ENCODE measurements at regions not wholly inside any gene's neighbourhood (a gene's known extent, or its start where the extent isn't known, plus 50 kb on each side); places are given as distances from the start of the nearest gene placed in this dataset.

DNA sequence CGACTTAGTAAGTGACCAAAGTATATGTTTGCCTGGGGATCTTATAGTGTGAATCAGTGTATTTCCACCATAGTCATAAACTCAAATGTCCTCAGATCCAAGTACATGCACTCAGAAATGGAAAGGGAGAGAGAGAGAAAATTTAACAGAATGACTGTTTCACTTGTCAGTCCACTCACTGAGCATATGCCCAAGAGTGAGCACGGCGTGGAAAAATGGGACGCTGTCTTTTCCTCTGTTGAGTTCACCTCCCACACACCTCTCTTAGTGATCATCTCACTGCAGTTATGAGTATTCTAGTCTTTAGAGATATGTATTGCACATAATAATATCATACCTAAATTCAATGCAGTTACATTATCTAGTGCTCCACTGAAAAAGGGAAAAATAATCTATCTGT lies 156.8 kb upstream of the PRMT6 start:
- no peak for DNase-seq
- H3K27me3 Mint-ChIP-seq = peaks cover 0 to 5% of the 10 kb centered on the region in 2 donors
- no peaks in the 10 kb centered on the region for H3K9me3 Mint-ChIP-seq
- no peaks in the 10 kb centered on the region for H3K36me3 Mint-ChIP-seq
- H3K27ac Mint-ChIP-seq = no peak overlapping the region
- no peak for ATAC-seq (replicated peaks)
- H3K4me3 Mint-ChIP-seq = no peak overlapping the region
- no peaks in the 10 kb centered on the region for H3K4me1 Mint-ChIP-seq

DNA sequence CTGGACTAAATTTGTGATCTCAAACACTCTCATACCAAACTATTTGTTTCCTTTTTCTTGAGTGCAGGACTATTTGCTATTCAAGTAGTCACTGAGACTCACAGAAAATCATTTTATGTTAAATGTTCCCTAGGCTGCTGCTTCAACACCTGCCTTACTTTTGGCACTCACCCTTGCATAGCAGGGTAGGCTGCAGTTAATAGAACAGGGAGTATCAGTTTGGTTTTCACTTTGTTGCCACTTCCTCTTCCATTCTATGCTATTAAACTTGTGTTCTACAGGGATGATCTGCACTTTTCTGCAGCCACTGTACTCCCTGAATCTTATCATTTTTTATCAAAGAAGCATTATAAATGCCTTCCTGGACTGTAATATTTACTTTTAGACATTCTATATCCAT lies 148.7 kb upstream of the PRMT6 start:
- DNase-seq (no peak), ATAC-seq (replicated peaks) (peak; percentile 77 to 91)
- H3K4me3 Mint-ChIP-seq = no peak overlapping the region
- no peaks in the 10 kb centered on the region for H3K36me3 Mint-ChIP-seq
- no peaks in the 10 kb centered on the region for H3K4me1 Mint-ChIP-seq
- H3K27me3 Mint-ChIP-seq = no peaks in the 10 kb centered on the region
- H3K9me3 Mint-ChIP-seq = no peaks in the 10 kb centered on the region
- H3K27ac Mint-ChIP-seq = no peak overlapping the region

DNA sequence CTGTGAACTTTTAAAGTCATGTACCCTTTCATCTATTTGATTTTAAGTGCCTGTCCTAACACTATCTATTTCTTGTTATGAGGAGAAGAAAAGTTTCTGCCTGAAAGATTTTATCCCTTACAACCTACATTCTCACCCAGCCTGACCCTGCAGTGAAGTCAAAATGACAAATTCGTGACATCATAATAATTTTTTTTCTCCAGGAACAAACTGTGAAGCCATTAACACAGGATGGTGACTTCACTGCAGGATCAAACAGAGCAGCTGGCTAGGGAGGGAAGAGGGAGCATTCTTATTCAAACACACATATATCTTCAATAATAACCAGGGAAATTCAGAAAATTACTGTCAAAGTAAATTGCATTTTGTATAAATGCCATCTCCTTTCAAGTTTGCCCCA lies 147.8 kb upstream of the PRMT6 start:
- no peaks in the 10 kb centered on the region for H3K27me3 Mint-ChIP-seq
- H3K4me3 Mint-ChIP-seq = no peak overlapping the region
- ATAC-seq (replicated peaks) = no peak
- no peaks in the 10 kb centered on the region for H3K9me3 Mint-ChIP-seq
- no peak for DNase-seq
- no peaks in the 10 kb centered on the region for H3K4me1 Mint-ChIP-seq
- no peaks in the 10 kb centered on the region for H3K36me3 Mint-ChIP-seq
- no peak overlapping the region for H3K27ac Mint-ChIP-seq

DNA sequence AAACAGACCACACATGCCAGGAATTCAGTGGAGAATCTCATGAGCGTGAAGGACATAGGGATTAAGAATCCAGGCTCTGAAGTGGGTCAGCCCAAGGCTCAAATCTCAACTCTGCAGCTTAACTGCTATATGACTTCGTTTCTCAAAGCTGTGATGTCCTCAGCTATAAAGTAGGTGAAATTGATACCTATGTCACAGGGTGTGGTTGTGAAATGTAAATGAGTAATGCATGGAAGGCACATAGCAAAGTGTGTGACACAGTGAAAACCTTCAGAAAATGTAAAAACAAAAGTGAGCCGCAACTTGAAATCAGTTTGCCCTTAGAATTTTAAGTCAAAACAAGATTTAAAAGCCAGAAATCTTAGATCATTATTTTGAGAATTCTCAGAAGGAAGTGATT lies 145.7 kb upstream of the PRMT6 start:
- no peaks in the 10 kb centered on the region for H3K36me3 Mint-ChIP-seq
- DNase-seq (no peak), ATAC-seq (replicated peaks) (no peak)
- peaks cover 0 to 3% of the 10 kb centered on the region in 2 donors for H3K9me3 Mint-ChIP-seq
- H3K4me3 Mint-ChIP-seq = no peak overlapping the region
- H3K4me1 Mint-ChIP-seq = no peaks in the 10 kb centered on the region
- H3K27ac Mint-ChIP-seq = no peak overlapping the region
- no peaks in the 10 kb centered on the region for H3K27me3 Mint-ChIP-seq

DNA sequence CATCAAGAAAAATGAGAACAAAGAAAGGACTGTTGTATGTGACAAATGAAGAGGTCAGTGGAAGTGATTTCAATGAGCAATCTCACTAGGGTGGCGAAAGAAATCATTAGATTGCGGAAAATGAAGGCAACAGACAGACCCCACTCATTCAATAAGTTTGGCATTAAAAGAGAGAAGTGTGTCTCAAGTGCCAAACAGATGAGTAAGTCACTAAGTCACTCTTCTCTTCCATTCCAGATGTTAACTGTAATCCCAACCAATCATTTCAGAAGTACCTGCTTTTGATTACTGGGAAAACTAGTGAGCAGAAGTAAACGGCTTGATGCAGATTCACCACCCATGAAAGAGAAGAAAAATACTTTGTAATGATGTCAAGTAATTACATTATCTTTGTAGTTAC lies 144.3 kb upstream of the PRMT6 start:
- Mint-ChIP-seq H3K4me1 (no peaks in the 10 kb centered on the region), H3K36me3 (no peaks in the 10 kb centered on the region), H3K27ac (no peak overlapping the region), H3K4me3 (no peak overlapping the region), H3K27me3 (no peaks in the 10 kb centered on the region), H3K9me3 (peaks cover 0 to 3% of the 10 kb centered on the region in 2 donors)
- ATAC-seq (replicated peaks) (no peak), DNase-seq (no peak)

DNA sequence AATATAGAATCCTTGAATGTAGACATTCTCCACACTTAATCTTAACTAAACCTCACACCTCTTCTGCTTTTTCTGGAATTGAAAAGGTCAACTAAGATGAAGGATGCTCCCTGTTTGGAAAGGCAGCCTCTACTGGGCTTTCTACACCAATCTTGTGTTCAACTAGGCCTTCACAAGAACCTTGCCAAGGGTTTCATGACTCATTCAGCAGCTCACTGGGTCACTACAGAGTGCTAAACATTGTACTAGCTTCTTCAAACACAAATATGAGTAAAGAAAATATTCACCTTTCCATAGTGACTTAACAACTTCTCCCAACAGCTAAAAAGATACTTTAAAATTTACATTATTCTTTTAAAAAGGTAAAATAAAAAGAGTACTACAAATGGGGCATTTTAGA lies 135.3 kb upstream of the PRMT6 start:
- DNase-seq (no peak), ATAC-seq (replicated peaks) (no peak)
- Mint-ChIP-seq H3K4me1 (no peaks in the 10 kb centered on the region), H3K36me3 (no peaks in the 10 kb centered on the region), H3K4me3 (no peak overlapping the region), H3K9me3 (no peaks in the 10 kb centered on the region), H3K27me3 (no peaks in the 10 kb centered on the region), H3K27ac (no peak overlapping the region)

DNA sequence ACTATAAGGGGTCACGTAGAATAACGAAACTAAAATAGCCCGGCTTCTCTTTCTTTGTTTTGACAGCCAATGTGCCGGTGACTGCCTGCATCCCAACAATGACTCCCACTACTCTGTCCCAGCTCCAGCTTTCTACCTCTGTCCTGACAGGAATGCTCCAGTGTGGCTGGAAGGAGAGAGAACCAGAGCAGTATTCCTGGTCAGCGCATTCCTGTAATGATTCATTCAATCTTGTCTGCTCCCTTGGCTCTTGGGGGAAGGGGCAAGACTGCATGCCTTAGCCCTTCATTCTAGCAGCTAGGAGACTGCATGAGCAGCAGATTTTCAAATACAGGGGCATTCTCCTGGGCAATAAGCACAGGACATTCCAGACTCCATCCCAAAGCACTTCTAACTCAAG lies 132.1 kb upstream of the PRMT6 start:
- ATAC-seq (replicated peaks) = no peak
- H3K27me3 Mint-ChIP-seq = no peaks in the 10 kb centered on the region
- no peak overlapping the region for H3K4me3 Mint-ChIP-seq
- H3K27ac Mint-ChIP-seq = no peak overlapping the region
- H3K9me3 Mint-ChIP-seq = peaks cover 0 to 2% of the 10 kb centered on the region in 2 donors
- DNase-seq = no peak
- no peaks in the 10 kb centered on the region for H3K36me3 Mint-ChIP-seq
- H3K4me1 Mint-ChIP-seq = no peaks in the 10 kb centered on the region

DNA sequence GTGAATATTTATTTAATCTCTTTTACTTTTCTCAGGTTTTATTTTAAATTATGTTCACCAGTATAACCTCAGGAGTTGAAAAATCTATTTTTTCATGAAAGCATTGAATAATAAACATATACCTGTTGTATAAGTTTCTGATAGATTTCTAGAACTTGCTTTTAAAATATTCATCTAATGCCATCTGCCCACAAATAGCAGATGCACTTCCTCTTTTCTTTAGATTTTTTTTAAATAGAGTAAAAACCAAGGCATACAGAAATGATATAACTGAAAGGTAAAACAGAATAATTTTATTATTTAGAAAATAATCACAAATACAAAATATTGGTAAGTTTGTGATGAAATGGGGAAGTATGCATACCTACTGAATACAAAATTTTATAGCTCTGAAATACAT lies 130.7 kb upstream of the PRMT6 start:
- Mint-ChIP-seq H3K4me1 (no peaks in the 10 kb centered on the region), H3K27me3 (no peaks in the 10 kb centered on the region), H3K4me3 (no peak overlapping the region), H3K36me3 (no peaks in the 10 kb centered on the region), H3K9me3 (peaks cover 4% of the 10 kb centered on the region in 2 donors), H3K27ac (no peak overlapping the region)
- ATAC-seq (replicated peaks) = no peak
- no peak for DNase-seq

DNA sequence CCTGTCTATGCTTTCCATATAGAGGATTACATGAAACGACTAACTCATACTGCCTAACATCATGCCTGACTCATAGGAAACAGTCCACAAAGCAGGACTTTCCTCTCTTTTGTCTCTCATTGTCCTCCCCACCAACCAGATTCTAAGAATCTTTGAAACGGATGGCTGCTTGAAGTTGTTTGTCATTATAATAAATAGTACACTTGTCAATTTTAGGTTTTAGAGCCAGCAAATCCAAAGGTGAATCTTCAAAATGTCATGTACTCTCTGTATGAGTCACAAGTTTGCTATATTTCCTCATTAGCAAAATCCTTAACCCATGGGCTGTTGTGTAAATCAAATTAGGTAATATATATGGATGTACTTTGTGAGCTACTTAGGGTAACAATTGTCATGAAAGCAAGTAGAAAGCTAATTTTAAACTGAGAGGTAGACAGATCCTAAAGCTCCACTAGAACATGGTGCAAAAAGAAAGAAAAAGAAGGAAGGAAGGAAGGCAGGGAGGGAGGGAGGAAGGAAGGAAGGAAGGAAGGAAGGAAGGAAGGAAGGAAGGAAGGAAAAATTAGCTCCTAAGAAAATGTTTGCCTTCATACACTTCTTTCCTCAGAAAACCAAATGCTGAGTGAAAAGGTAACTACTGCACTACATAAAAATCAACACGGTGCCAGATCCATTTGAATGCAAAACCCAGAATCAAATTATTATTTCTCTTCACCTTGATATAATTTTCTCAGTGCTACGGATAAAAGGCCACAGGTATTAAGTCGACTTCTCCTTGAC lies 129.5 kb upstream of the PRMT6 start:
- H3K27me3 Mint-ChIP-seq = no peaks in the 10 kb centered on the region
- no peak for DNase-seq
- H3K9me3 Mint-ChIP-seq = peaks cover 4% of the 10 kb centered on the region in 2 donors
- no peak overlapping the region for H3K27ac Mint-ChIP-seq
- no peaks in the 10 kb centered on the region for H3K4me1 Mint-ChIP-seq
- no peaks in the 10 kb centered on the region for H3K36me3 Mint-ChIP-seq
- ATAC-seq (replicated peaks) = no peak
- H3K4me3 Mint-ChIP-seq = no peak overlapping the region

DNA sequence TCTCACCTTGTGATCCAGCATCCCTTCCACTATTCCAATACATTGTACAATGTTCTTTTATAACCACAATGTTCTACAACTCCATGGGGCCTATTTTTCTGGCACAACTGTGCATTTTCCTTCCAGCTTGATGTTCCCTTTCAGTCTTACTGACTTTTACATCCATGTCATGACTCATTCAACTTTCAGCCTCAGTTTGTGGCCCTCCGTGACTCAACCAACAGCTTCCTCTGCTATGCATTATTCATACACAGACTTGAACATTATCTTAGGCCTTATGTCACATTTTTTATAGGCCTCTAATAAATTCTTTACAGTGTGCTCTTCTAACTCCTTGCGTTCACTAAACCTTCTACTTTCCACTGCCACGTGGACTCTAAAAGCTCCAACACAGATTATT lies 119.4 kb upstream of the PRMT6 start:
- Mint-ChIP-seq H3K4me3 (no peak overlapping the region), H3K27ac (no peak overlapping the region), H3K9me3 (peaks cover 3% of the 10 kb centered on the region in 2 donors), H3K36me3 (no peaks in the 10 kb centered on the region), H3K27me3 (no peaks in the 10 kb centered on the region), H3K4me1 (no peaks in the 10 kb centered on the region)
- DNase-seq (no peak), ATAC-seq (replicated peaks) (no peak)

DNA sequence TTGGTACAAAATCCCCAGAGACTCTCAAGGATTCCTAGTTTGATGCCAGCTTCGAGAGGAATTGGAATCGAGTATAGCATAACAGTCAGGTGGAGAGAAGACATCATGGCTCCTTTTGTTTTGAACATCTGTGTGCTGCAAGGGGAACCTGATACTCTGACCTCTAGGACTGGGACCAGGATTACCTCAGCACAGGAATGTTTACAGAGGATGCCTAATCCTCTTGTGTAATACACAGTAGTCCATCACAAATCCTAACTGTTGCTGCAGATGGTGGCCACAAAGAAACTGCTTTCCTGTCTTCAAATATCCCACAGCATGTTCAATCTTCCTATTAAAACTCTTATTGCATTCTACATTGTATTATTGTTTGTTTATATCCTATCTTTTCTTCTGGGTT lies 111.8 kb upstream of the PRMT6 start:
- H3K4me3 Mint-ChIP-seq = no peak overlapping the region
- no peaks in the 10 kb centered on the region for H3K9me3 Mint-ChIP-seq
- ATAC-seq (replicated peaks) = no peak
- H3K27me3 Mint-ChIP-seq = no peaks in the 10 kb centered on the region
- H3K4me1 Mint-ChIP-seq = no peaks in the 10 kb centered on the region
- DNase-seq = no peak
- H3K27ac Mint-ChIP-seq = no peak overlapping the region
- no peaks in the 10 kb centered on the region for H3K36me3 Mint-ChIP-seq

DNA sequence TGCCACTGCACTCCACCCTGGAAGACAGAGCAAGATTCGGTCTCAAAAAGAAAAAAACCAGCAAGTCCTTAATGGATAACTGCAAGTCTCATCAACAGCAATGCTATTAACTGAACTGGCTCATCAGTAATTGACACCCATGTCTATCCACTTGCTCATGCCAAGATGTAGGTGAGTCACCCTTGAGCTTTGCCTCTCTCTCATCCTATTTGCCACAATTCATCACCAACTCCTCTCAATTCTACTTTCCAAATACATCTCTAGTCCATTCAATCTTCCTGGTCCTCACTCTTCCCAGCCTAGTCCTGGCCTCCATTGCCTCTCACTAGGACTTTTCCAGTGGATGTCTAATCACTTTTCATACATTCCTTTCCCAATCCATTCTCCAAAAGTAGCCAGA lies 103.7 kb upstream of the PRMT6 start:
- Mint-ChIP-seq H3K9me3 (no peaks in the 10 kb centered on the region), H3K27ac (no peak overlapping the region), H3K27me3 (peaks cover 14 to 16% of the 10 kb centered on the region in 2 donors), H3K4me3 (no peak overlapping the region), H3K36me3 (no peaks in the 10 kb centered on the region), H3K4me1 (no peaks in the 10 kb centered on the region)
- ATAC-seq (replicated peaks) = no peak
- DNase-seq = no peak

DNA sequence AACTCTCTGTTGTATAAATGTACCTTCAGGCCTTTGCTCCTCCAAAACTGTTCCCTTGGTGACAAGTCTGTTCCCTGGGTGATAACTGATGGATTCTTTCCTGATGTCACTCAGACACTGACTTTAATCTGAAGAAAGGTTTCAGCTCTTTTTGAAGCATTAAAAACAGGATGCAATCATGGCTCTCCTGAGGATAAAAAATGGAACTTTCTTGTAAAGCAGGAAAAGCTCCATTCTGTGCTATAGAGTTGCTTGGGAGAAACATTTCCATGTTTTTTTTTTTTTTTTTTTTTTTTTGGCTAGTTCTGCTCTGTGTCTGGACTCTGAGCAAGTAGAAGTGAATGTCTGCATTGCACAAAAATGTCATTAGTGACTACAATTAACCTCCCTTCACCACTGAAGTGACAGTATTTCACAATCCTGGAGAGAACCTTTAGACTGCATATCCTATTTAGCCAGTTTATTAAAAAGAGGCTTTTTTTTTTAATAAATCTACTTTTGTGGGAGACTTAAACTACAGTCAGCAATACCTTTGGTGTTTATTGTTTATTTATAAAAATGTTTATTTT lies 101.7 kb upstream of the PRMT6 start:
- Mint-ChIP-seq H3K27me3 (peaks cover 16 to 17% of the 10 kb centered on the region in 2 donors), H3K27ac (no peak overlapping the region), H3K9me3 (no peaks in the 10 kb centered on the region), H3K36me3 (no peaks in the 10 kb centered on the region), H3K4me1 (no peaks in the 10 kb centered on the region), H3K4me3 (no peak overlapping the region)
- ATAC-seq (replicated peaks) = no peak
- DNase-seq = no peak

DNA sequence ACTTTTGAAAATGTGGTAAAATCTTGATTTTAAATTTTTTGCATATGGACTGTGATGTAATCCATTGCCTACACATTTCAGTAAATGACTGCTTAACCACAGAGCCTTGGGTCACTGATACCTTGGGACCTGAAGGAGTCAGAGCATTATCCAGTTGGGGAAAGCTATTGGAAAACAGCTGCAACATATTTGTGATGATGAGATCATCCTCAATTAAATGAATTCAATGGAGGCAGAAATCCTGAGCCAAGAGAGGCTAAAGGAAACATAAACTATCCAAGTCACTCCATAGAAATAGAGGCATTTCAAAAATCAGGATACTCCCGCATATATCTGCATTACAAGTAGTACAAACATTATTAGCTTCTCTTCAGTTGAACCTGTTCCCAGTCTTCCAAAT lies 99.8 kb upstream of the PRMT6 start:
- no peak for DNase-seq

DNA sequence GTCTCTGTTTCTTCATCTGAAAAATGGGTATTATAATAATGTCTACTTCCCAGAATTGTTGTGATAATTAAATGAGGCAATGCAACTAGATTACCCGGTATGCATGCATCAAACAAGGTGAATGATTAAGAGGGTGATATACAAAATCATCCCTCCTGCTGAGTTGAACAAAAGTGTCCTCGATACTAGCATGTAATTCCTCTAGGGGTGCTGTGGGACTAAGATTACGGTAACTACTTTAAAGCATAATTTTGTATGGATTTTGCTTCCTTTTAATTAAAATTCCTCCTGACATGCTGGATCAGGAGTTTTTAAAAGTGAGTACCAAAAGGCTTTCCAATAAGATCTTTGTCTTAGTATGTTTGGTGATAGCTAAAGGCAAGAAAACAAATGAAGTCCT lies 98.7 kb upstream of the PRMT6 start:
- Mint-ChIP-seq H3K27ac (no peak overlapping the region), H3K4me1 (no peaks in the 10 kb centered on the region), H3K27me3 (peaks cover 13 to 14% of the 10 kb centered on the region in 2 donors), H3K9me3 (no peaks in the 10 kb centered on the region), H3K4me3 (no peak overlapping the region), H3K36me3 (no peaks in the 10 kb centered on the region)
- no peak for ATAC-seq (replicated peaks)
- no peak for DNase-seq

More for the DNA sequence above, 99.8 kb upstream of the PRMT6 start:
- no peaks in the 10 kb centered on the region for H3K36me3 Mint-ChIP-seq
- peaks cover 16 to 17% of the 10 kb centered on the region in 2 donors for H3K27me3 Mint-ChIP-seq
- H3K4me3 Mint-ChIP-seq = no peak overlapping the region
- no peaks in the 10 kb centered on the region for H3K4me1 Mint-ChIP-seq
- no peak overlapping the region for H3K27ac Mint-ChIP-seq
- H3K9me3 Mint-ChIP-seq = no peaks in the 10 kb centered on the region
- ATAC-seq (replicated peaks) = no peak

All from stimulated activated naive B cell treated with anti-CD40 and anti-IgM and Interleukin-4, amounts not matched to agents 10 μg/mL and 1 μg/mL and 100 μg/mL, for 72 hours (primary cell).